ENCODE measurements at regions not wholly inside any gene's neighbourhood (a gene's known extent, or its start where the extent isn't known, plus 50 kb on each side); places are given as distances from the start of the nearest gene placed in this dataset.
"Not testable (repeated sequence)": the region's sequence is repeated elsewhere in the genome, so short reads cannot be mapped to it uniquely, and the experiment has no call there.

- no peak for DNase-seq
Measured at GRCh38 chr11:11220786-11221185, 132.3 kb downstream of the CSNK2A3 start.

- DNase-seq: no peak
Measured at GRCh38 chr11:11218629-11218986, 134.4 kb downstream of the CSNK2A3 start.

- DNase-seq: peak; percentile 8
Measured at GRCh38 chr11:11217929-11218628, 135.0 kb downstream of the CSNK2A3 start.

GRCh38 chr11:11217289-11217928 is 135.6 kb downstream of the CSNK2A3 start:
- DNase-seq: no peak

- peak; percentile 5 for DNase-seq
Measured at GRCh38 chr11:11215944-11216343, 137.1 kb downstream of the CSNK2A3 start.

- no peak for DNase-seq
Measured at GRCh38 chr11:11215058-11215815, 137.8 kb downstream of the CSNK2A3 start.

GRCh38 chr11:11213117-11213516 is 139.9 kb downstream of the CSNK2A3 start:
- no peak for DNase-seq

GRCh38 chr11:11211888-11212287 is 141.2 kb downstream of the CSNK2A3 start:
- DNase-seq: no peak

- DNase-seq: no peak
Measured at GRCh38 chr11:11211186-11211585, 141.9 kb downstream of the CSNK2A3 start.

- DNase-seq: no peak
Measured at GRCh38 chr11:11210446-11210845, 142.6 kb downstream of the CSNK2A3 start.

GRCh38 chr11:11209967-11210366 is 143.1 kb downstream of the CSNK2A3 start:
- DNase-seq: no peak

- no peak for DNase-seq
Measured at GRCh38 chr11:11208994-11209393, 144.1 kb downstream of the CSNK2A3 start.

GRCh38 chr11:11207428-11207827 is 145.6 kb downstream of the CSNK2A3 start:
- no peak for DNase-seq

- no peak for DNase-seq
Measured at GRCh38 chr11:11206484-11206883, 146.6 kb downstream of the CSNK2A3 start.

GRCh38 chr11:11202885-11203284 is 150.2 kb downstream of the CSNK2A3 start:
- DNase-seq: no peak

GRCh38 chr11:11201302-11201701 is 151.7 kb downstream of the CSNK2A3 start:
- DNase-seq: not testable (repeated sequence)

- no peak for DNase-seq
Measured at GRCh38 chr11:11192541-11192940, 160.5 kb downstream of the CSNK2A3 start.

- DNase-seq: no peak
Measured at GRCh38 chr11:11189506-11189905, 163.5 kb downstream of the CSNK2A3 start.

GRCh38 chr11:11186249-11186648 is 166.8 kb downstream of the CSNK2A3 start:
- DNase-seq: no peak

- no peak for DNase-seq
Measured at GRCh38 chr11:11182261-11182660, 170.8 kb downstream of the CSNK2A3 start.

GRCh38 chr11:11178671-11179638 is 174.1 kb downstream of the CSNK2A3 start:
- no peak for DNase-seq

- no peak for DNase-seq
Measured at GRCh38 chr11:11177156-11177808, 175.8 kb downstream of the CSNK2A3 start.

Data from NCI-H510A treated with DMSO at 0.1 percent for 48 hours (cell line).